Lower lobe of right lung (tissue), 2 donors: ENCODE measurements at regions not wholly inside any gene's neighbourhood (a gene's known extent, or its start where the extent isn't known, plus 50 kb on each side); places are given as distances from the start of the nearest gene placed in this dataset.

Source experiments
- ATAC-seq, 2 donors: fragments of 200-7000 bp; cut with Tn5 transposase; one replicate each; pipeline ENCODE4 v1.9.1; 2020 to 2022; ENCODE audit warnings: mild to moderate bottlenecking in 2 of 2, moderate library complexity in 2 of 2
- DNase-seq: peaks from one replicate; pipeline ENCODE4 v3.0.0-alpha.2; 2020
- H3K27ac ChIP-seq: fragments of 200-600 bp; one replicate; pipeline ENCODE4 v1.8.0; 2022
- H3K27me3 ChIP-seq: fragments of 200-600 bp; one replicate; pipeline ENCODE4 v1.8.0; 2022; ENCODE audit warnings: low read depth
- H3K36me3 ChIP-seq: fragments of 200-600 bp; one replicate; pipeline ENCODE4 v1.8.0; 2022; ENCODE audit warnings: mild to moderate bottlenecking
- H3K4me1 ChIP-seq: fragments of 200-600 bp; one replicate; pipeline ENCODE4 v1.8.0; 2022
- H3K4me3 ChIP-seq: fragments of 200-600 bp; one replicate; pipeline ENCODE4 v1.8.0; 2022; ENCODE audit warnings: mild to moderate bottlenecking
- H3K9me3 ChIP-seq: fragments of 200-600 bp; one replicate; pipeline ENCODE4 v1.8.0; 2022
- intact Hi-C: fragments of 100-400 bp; cut with DNase I; formaldehyde crosslinking; loops from one replicate; pipeline ENCODE4 v1.11.0; 2022
- TF ChIP-seq, protein P1 (sequence below): fragments of 200-600 bp; IDR thresholded peaks from one replicate; pipeline ENCODE4 v1.8.0; 2022; ENCODE audit warnings: antibody characterized with exemption, mild to moderate bottlenecking
- donor health status: DM: no; HTN: yes; CAD: no; lungs with severe emphysema.

DNA sequence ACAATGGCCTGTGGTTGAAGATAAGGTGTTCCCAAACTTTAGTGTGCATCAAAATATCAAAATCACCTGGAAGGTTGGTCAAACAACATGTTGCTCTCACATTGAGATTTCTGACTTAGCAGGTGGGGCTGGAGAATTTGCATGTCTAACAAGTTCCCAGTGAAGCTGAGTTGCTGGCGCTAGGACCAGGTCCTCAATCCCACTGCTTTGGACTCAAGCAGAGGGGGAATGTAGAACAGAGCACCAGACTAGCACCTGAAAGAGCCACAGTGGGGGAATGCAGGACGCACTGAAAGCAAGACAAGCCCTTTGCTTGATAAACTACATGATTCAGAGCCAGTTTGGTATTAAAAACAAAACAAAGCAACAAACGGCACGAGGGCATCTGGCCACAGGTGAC is 458.1 kb downstream of the MTRR start:
- TF ChIP-seq, protein P1, sequence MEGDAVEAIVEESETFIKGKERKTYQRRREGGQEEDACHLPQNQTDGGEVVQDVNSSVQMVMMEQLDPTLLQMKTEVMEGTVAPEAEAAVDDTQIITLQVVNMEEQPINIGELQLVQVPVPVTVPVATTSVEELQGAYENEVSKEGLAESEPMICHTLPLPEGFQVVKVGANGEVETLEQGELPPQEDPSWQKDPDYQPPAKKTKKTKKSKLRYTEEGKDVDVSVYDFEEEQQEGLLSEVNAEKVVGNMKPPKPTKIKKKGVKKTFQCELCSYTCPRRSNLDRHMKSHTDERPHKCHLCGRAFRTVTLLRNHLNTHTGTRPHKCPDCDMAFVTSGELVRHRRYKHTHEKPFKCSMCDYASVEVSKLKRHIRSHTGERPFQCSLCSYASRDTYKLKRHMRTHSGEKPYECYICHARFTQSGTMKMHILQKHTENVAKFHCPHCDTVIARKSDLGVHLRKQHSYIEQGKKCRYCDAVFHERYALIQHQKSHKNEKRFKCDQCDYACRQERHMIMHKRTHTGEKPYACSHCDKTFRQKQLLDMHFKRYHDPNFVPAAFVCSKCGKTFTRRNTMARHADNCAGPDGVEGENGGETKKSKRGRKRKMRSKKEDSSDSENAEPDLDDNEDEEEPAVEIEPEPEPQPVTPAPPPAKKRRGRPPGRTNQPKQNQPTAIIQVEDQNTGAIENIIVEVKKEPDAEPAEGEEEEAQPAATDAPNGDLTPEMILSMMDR: no peak
- intact Hi-C loops: no loop called here
- Histone ChIP-seq H3K9me3 (no peaks in the 10 kb centered on the region), H3K27ac (no peak overlapping the region), H3K27me3 (no peaks in the 10 kb centered on the region), H3K4me3 (no peak overlapping the region), H3K4me1 (no peaks in the 10 kb centered on the region), H3K36me3 (no peaks in the 10 kb centered on the region)
- DNase-seq (no peak), ATAC-seq (no peak)

DNA sequence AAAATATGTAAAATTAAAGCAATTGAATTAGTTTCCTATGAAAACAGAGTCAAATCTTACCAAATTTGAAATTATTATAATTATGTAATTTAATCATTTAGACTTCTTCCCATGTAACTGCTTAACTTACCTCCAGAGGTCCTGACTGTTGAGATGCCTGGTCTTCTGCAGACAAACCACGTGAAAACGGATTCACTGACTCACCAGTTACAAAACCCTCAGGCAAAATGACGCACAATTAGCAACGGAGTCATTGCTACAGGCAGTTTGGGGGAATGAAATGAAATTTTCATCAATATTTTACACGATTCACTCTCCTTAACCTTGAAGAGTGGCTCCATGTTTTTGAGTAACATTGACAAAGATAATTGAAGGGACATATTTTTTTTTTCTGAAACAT is 460.8 kb downstream of the MTRR start:
- intact Hi-C loops: no loop called here
- ATAC-seq (no peak), DNase-seq (no peak)
- H3K9me3 ChIP-seq: no peaks in the 10 kb centered on the region
- no peaks in the 10 kb centered on the region for H3K36me3 ChIP-seq
- H3K27ac ChIP-seq: no peak overlapping the region
- H3K4me3 ChIP-seq: no peak overlapping the region
- H3K4me1 ChIP-seq: no peaks in the 10 kb centered on the region
- no peaks in the 10 kb centered on the region for H3K27me3 ChIP-seq
- TF ChIP-seq, protein P1: no peak

DNA sequence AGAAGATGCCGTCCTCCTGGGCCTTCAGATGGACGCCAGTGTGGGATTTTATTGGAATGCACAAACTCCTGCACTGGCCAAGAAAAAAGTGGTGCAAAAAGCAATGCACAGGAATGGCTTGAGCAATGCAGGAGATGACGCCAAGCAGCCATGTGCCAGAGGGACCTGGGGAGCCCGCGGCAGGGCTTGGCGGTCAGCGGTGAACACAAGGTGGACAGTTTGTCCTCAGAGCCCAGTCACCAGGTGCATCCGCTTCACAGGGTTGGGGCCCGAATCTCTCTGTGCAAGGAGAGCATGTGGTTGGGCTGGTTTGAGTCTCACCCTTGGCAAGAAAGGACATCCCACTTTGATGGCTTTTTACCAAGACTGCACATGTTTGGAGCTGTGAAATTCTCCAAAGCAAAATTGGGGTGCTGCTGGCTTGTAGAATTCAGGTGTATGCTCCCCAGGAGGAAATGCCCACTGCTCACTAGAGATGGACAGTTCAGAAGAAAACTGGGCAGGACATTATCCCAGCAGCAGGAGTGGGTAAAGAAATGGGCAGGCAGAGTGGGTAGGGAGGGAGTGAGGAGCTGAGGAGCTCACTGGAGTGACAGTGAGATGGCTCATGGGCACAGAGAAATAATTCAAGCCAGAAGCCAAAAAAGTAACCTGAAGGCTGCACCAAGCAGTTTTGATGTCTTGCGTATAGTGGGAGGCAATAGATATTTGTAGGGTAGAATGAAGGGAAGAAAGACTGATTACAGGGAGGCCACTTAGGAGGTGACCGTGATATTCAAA is 463.9 kb downstream of the MTRR start:
- intact Hi-C loops: no loop called here
- H3K9me3 ChIP-seq: no peaks in the 10 kb centered on the region
- ATAC-seq (no peak), DNase-seq (no peak)
- H3K27me3 ChIP-seq: no peaks in the 10 kb centered on the region
- no peak overlapping the region for H3K27ac ChIP-seq
- no peaks in the 10 kb centered on the region for H3K4me1 ChIP-seq
- TF ChIP-seq, protein P1: no peak
- no peak overlapping the region for H3K4me3 ChIP-seq
- no peaks in the 10 kb centered on the region for H3K36me3 ChIP-seq

DNA sequence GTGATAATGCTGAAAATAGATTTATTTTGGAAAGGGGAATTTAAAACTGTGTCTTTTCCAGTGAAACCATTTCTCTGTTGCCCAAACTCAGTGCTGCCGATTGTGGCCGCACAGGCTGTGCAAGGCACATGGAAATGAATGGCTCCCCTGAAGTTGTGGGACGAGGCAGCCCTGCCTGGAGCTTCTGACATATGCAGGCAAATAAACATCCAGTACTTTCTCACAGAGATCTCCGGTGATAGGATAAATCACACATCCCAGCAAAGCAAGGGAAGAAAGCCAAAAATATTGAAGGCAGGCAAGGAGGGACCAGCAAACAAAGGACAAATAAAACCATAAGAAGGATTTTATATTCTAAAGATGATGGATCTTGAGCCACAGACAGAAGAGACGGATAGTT is 464.5 kb downstream of the MTRR start:
- intact Hi-C loops: no loop called here
- Histone ChIP-seq H3K27ac (no peak overlapping the region), H3K4me1 (no peaks in the 10 kb centered on the region), H3K9me3 (no peaks in the 10 kb centered on the region), H3K36me3 (no peaks in the 10 kb centered on the region), H3K27me3 (no peaks in the 10 kb centered on the region), H3K4me3 (no peak overlapping the region)
- TF ChIP-seq, protein P1: no peak
- ATAC-seq (no peak), DNase-seq (no peak)

DNA sequence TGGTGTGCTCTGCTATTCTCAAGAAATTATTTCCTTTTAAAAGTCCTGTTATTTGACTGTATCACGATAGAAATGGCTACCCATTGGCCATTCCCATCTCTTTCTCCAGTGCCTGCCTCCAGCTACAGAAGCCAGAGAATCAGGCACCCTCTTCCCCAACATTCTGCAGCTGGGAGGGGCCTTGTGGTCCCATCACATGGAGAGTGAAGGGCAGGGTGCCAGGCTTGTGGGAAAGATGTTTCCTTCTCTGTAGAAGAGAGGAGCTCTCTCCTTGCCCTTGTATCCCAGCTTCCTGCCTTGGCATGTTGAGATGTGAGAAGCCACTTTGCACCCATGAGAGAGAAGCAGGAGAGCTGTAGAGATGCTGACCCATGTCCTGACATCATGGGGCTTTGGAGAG is 465.0 kb downstream of the MTRR start:
- Histone ChIP-seq H3K4me1 (no peaks in the 10 kb centered on the region), H3K4me3 (no peak overlapping the region), H3K27me3 (no peaks in the 10 kb centered on the region), H3K9me3 (no peaks in the 10 kb centered on the region), H3K36me3 (no peaks in the 10 kb centered on the region), H3K27ac (no peak overlapping the region)
- TF ChIP-seq, protein P1: no peak
- ATAC-seq (no peak), DNase-seq (no peak)
- intact Hi-C loops: no loop called here
